NCI-H446 treated with DMSO at 0.1 percent for 48 hours (cell line): ENCODE measurements at regions not wholly inside any gene's neighbourhood (a gene's known extent, or its start where the extent isn't known, plus 50 kb on each side); places are given as distances from the start of the nearest gene placed in this dataset.
"Not testable (repeated sequence)": the region's sequence is repeated elsewhere in the genome, so short reads cannot be mapped to it uniquely, and the experiment has no call there.

Experiments
- DNase-seq: peaks from one replicate; lab custom pipeline; 2025; lab: John Stamatoyannopoulos, UW

DNA sequence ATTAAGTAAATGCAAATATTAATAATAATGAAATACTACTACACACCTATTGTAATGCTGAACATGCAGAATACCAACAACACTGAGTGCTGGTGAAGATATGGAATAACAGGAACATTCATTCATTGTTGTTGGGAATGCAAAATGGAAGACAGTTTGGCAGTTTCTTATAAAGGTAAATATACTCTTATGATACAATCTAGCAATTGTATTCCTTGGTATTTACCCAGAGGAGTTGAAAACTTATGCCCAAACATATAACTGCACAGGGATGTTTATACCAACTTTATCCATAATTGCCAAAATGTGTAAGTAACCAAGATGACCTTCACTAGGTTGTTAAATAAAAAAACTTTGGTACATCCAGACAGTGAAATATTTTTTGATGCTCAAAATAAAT lies 636.8 kb downstream of the PRR16 start:
- DNase-seq: no peak

DNA sequence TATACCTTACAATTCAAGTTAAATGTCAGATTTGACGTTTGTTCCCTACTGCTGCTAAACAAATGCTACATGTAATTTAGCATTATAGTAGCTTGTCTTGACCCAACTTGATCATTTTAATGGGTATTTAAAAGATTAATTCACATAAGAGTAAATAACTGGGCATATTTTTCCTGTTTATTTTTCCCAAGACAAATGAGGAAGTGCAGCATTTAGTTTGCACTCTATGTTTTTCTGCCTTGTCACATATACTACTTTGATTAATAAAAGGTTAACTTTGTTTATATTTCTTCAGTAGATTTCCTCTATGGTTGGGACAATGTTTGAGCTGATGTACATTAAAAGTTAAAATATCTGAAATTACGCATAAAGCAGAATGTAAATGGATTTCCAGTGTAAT lies 641.8 kb downstream of the PRR16 start:
- no peak for DNase-seq

DNA sequence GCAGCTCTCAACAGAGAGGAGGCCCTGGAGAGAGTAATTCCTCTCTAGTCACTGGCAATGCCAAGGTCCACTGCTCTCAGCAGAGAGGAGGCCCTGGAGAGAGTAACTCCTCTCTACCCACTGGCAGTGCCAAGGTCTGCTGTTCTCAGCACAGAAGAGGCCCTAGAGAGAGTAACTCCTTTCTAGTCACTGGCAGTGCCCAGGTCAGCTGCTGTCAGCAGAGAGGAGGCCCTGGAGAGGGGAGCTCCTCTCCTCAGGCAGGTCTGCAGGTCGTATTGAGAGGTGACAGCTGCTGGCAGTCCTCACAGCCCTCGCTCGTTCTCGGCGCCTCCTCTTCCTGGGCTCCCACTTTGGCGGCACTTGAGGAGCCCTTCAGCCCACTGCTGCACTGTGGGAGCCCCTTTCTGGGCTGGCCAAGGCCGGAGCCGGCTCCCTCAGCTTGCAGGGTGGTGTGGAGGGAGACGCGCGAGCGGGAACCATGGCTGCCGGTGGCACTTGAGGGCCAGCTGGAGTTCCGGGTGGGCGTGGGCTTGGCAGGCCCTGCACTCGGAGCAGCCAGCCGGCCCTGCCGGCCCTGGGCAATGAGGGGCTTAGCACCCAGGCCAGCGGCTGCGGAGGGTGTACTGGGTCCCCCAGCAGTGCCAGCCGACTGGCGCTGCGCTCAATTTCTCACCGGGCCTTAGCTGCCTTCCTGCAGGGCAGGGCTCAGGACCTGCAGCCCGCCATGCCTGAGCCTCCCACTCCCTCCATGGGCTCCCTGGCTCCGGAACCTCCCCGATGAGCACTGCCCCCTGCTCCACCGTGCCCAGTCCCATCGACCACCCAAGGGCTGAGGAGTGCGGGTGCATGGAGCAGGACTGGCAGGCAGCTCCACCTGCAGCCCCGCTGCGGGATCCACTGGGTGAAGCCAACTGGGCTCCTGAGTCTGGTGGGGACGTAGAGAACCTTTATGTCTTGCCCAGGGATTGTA lies 642.9 kb downstream of the PRR16 start:
- not testable (repeated sequence) for DNase-seq

DNA sequence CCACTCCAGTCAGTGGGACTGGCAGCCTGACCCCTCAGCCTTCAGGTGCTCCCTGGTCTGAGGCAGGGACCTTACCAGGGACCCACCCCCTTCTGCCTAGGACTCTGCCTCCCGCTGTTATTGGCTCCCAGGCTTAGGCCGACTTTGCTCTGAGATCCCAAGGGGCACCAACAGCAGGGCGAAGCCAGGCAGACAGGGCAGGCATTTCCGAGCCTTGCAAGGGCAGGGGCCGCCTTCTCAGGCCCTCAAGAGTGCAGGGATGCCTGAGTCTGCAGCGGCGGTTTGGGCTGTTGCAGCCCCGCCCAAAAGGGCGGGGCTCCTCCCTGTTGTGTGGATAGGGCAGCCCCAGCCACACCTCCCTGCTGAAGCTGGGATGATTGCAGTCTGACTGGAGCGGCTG lies 644.6 kb downstream of the PRR16 start:
- DNase-seq: no peak

DNA sequence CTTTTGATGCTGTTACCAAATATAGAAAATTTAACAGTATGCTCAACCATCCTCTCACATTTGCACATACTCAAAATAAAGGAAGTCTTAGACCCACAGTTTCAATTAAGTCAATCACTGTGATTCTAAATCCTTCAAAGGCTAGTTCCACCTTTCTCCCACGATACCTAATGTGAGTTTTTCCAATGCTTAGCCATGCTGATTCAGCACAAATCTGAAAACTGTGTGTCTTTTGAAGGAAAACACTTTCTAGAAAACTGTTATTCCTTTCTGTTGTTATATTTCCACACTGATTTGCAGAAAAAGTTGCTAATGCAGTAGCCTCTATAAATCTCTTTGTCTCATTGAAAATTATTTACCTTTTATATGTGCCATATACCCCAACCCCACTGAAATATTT lies 645.7 kb downstream of the PRR16 start:
- no peak for DNase-seq

DNA sequence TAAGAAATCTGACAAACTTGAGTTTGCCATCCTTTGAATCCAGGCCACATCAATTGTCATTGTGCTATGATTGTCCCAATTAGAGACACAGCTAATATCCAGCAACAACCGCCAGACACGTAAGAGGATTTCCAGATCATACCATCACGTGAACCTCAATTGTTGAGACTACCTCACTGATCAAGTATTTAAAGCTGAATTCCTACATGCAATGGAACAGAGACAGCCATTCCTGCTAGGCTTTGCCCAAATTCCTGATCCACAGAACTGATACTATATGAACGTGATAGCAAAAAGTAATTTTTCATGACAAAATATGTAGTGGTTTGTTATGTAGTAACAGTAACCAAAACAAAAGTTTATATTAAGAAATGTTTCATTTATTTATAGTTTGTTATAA lies 657.7 kb downstream of the PRR16 start:
- no peak for DNase-seq

DNA sequence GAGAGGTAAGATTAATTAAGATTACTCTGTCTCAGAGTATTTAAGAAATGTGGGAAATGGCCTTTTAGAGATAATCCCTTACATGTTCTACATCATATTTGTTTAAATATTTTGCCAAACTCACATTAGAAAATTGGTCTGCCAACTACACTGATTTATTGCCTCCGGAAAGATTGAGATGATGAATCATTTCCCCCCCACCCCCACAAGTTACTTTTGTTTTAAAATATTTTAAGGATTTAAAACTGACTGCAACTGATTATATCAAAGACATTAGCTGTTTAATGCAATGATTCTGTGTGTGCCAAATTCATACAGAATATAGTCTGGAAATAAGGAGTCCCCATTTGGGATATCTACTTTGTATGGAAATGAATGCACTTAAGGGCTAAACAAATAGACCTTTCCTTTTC lies 674.4 kb downstream of the PRR16 start:
- DNase-seq: no peak

DNA sequence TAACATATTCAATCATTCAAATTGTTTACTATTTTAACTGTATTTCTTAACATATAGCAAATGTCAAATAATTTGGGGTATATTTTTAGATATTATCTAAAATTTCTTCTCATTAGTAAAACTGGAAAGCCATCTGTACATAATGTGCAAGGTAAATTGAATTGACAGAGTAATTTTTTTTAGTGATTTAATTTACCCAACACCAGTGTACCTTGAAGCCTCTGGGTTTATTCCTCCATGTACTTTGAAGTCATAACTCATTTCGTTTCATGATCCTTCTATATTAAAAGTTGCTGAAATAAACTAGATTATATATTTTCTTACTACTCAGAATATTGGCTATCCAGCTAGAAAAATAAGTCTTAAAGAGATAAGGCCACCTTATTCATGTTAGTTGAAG lies 674.9 kb downstream of the PRR16 start:
- DNase-seq: no peak

DNA sequence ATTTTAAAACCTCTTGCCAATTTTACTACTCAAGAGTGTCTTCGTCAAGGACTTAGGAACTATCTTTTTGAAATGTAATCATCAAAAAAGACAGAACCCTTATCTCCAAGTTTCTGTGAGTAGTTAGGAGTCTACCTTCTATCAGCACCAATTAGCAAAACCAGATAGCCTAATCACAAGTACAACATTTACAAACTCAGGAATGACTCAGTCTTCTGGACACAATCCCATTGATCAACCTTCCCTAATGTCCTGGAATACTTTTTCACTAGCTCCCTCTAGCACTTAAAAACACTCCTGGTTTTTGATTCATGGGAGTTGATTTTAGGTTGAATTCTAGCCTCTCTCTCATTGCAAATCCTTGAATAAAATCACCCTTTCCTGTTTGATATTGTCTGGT lies 680.7 kb downstream of the PRR16 start:
- no peak for DNase-seq

DNA sequence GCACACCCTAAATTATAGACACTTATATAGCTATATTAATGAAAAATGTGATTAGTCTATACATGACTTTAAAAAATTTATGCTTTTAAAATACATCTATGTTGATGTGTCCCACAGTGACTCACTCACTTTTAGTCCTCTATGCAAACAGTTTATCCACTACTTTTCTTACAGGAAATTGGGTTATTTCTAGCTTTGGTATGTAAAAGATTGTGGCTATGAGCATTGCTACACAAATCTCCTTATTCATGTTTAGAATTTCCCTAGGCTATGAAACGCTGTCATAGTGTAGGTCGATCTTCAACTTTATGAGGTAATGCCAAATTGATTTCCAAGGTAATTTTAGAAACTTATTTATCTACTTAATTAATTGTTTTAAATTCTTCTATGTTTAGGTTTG lies 687.4 kb downstream of the PRR16 start:
- no peak for DNase-seq

DNA sequence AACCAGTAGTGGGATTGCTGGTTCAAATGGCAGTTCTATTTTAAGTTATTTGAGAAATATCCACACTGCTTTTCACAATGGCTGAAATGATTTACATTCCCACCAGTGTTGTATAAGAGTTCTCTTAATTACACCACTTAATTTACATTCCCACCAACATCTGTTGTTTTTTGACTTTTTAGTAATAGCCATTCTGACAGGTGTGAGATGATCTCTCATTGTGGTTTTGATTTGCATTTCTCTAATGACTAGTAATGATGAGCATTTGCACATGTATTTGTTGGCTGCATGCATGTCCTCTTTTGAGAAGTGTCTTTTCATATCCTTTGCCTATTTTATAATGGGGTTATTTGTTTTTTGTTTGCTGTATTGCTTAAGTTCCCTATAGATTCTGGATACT lies 688.3 kb downstream of the PRR16 start:
- DNase-seq: no peak

DNA sequence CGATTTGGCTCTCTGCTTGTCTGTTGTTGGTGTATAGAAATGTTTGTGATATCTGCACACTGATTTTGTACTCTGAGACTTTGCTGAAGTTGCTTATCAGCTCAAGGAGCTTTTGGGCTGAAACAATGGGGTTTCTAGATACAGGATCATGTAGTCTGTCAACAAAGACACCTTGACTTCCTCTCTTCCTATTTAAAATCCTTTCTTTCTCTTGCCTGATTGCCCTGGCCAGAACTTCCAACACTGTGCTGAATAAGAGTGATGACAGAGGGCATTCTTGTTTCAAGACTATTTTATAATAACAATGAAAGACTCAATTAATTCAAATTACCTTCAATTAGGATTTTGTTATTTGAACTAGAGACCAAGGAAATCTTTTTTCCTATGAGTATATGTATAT lies 692.5 kb downstream of the PRR16 start:
- no peak for DNase-seq

DNA sequence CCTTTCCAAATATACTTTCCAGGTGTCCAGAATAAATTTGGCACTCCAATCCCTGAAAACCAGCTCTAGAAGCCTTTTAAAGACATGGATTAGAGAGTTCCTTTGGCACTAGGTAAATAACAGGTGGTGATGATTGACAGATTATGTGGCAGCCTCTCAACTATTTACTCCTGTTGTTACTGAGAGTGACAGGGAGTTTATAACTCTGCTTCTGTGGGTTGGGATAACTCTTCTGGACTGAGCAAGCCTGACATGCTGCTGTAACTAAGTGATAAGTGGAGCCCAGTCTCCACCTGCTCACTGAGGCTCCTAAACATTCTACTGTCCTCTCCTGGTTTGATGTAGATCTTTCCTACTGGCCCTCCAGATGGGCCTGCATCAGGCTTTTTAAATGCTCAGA lies 693.2 kb upstream of the FTMT start:
- no peak for DNase-seq

DNA sequence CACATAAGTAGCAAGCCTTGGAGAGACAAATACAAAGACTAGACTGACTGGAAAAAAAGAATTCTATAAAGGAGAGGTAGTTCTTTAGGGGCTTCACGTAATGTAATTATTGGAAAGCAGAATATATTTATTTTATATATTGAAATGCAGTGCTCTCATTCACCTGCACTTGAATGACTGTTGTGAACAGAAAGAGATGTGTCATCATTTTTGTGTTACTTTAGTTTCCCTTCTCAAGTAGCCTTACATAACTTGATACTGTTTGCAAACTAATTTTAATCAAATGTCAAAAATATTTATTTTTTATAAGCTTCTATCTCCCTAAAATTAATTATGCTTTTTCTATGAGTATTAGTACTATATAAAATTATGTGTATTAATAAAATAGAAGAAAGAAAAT lies 691.1 kb upstream of the FTMT start:
- no peak for DNase-seq

DNA sequence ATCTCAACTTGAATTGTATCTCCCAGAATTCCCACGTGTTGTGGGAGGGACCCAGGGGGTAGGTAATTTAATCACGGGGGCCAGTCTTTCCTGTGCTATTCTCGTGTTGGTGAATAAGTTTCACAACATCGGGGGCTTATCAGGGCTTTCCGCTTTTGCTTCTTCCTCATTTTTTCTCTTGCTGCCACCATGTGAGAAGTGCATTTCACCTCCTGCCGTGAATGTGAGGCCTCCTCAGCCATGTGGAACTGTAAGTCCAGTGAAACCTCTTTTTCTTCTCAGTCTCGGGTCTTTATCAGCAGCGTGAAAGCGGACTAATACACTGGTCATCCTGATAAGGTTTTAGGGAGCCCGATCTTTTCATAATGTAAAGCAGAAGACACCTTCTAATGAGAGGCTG lies 687.0 kb upstream of the FTMT start:
- DNase-seq: no peak

DNA sequence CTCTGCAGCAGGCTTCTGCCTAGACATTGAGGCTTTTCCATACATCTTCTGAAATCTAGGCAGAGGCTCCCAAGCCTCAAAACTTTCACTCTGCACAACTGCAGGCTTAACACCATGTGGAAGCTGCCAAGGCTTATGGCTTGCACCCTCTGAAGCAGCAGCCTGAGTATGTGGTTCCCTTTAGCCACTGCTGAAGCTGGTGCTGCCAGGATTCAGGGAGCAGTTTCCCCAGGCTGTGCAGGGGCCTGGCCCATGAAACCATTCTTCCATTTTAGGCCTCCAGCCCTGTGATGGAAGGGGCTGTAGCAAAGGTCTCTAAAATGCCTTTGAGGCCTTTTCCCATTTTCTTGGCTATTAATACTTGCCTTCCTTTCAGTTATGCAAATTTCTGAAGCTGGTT lies 680.3 kb upstream of the FTMT start:
- DNase-seq: no peak

DNA sequence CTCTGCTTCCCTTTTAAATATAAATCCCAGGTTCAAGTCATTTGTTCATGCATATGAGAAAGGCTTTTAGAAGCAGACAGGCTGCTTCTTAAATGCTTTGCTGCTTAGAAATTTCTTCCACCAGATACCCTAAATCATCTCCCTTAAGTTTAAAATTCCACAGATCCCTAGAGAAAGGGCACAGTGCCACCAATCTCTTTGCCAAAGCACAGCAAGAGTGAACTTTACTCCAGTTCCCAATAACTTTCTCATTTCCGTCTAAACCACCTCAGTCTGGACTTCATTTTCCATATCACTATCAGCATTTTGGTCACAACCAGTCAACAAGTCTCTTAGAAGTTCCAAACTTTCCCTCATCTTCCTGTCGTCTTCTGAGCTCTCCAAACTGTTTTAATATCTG lies 679.8 kb upstream of the FTMT start:
- no peak for DNase-seq

DNA sequence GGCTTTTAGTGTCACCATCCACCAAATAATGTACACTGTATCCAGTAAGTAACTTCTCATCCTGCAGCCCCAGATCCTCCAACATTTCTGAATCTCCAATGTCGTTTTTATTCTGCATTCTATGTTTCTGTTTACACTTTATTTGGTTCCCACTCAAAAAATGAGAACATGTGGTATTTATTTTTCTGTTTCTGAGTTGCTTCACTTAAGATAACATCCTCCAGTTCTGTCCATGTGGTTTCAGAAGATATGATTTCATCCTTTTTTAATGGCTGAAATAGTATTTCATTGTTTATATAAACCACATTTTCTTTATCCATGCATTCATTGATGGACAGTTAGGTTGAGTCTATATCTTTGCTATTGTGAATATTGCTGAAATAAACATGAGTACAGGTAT lies 677.3 kb upstream of the FTMT start:
- DNase-seq: no peak

DNA sequence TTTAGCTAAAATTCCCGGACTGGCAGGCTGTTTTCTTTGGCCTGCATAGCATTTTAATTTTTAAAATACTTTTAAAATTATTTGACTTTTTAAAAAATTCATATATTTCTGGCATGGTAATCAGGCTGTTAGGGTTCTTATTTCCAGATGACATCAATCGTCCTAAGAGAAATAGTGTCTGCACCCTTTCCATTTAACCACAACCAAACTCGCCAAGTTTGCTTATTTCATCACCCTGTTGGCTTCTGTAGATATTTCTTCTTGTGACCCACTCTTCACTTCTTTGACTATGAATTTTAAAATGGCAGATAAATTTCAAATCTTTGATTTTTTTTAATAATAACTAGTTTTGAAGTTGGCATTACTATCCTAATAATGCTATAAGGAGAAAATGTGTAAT lies 675.7 kb upstream of the FTMT start:
- no peak for DNase-seq

DNA sequence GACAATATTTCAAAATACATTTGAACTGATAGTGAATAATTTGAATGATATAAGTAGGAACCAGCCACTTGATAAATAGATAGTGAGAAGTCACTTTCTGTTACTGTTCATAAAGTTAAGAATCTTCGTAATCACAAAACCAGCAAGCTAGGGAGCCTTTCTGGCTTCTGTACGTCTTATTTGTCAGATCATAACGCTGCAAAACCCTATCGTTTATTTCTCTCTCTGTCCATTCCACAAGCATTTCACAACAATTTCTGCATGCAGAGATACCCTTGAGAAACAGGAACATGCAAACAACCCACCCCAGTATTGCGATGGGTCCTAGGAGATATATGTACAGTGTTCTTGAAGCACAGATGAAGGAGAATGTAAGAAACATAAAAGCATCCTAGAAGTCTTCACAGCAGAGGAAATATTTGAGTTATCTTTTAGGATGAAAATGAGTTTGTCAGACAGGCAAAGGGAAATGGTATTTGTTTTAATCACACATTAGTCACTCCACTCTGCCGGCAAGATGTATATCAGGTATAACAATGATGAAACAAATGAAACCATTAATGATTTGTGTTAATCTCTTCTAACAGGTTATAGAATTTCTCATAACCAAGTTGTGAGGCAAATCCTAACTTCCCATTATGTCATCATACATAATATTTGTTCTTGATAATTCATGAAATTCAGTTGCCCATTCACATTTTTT lies 668.7 kb upstream of the FTMT start:
- DNase-seq: no peak

DNA sequence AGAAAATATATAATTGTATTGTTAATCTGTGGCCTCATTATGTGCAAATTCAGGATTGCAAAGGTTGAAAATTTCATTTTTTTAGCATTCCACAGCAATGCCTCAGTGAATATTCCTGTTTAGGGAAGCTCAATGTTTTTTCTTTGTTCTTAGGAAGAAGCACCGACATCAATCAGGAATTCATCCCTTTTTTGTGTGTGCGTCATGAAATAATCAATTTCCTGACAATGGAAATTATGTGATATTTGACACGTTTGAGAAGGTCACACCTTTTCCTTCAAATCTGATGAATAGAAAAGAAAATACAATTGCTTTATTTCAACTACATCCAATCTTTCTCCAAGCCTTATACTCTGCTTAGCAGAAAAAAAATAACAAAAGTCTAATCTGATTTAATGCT lies 662.8 kb upstream of the FTMT start:
- no peak for DNase-seq

DNA sequence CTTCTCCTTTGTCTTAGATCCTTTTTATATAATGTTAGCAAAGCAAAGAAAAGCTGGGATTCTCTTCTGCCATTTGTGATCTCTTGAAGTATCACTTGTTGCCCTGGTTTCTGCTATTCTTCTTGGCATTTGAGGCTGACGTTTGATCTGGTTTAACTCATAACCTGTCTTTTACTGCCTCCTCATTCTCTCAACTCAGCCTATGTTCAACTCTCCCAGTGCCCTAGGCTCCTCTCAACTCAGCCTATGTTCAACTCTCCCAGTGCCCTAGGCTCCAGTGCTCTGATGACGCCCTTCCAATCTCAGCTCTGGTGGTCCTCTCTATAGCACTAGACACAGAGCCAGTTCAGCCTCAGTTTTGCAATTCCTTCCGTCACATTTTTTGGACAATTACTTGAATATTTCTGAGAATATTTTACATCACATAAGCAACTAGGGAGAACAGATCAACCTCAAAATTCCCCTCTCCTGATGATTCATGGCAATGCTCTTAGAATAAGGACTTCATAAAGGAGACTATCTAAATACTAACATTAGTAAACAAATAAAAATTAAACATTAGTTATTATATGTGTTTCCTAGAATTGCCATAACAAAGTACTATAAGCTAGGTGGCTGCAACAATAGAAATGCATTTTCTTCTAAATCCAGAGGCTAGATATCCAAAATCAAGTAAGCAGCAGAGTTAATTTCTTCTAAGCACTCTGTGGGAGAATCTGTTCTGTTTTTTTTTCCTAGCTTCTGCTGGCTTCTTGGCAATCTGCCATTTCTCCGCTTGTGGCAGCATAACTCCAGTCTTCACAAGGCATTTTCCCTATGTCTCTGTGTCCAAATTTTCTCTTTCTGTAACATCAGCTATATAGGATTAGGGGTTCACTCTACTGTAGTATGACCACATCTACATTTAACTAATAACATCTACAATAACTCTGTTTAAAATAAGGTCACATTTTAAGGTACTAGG lies 662.1 kb upstream of the FTMT start:
- DNase-seq: peak; percentile 3
